COLO668 (cell line): ENCODE measurements at regions not wholly inside any gene's neighbourhood (a gene's known extent, or its start where the extent isn't known, plus 50 kb on each side); places are given as distances from the start of the nearest gene placed in this dataset.

Experiments
- DNase-seq: peaks from one replicate; lab custom pipeline; 2025; ENCODE audit not compliant: unreplicated experiment; lab: John Stamatoyannopoulos, UW

- no peak for DNase-seq
Measured at GRCh38 chr1:218525451-218526197, 180.5 kb downstream of the TGFB2 start.

- no peak for DNase-seq
Measured at GRCh38 chr1:218526198-218526580, 181.1 kb downstream of the TGFB2 start.

- no peak for DNase-seq
Measured at GRCh38 chr1:218527737-218528136, 182.6 kb downstream of the TGFB2 start.

GRCh38 chr1:218529646-218530300 is 184.6 kb downstream of the TGFB2 start:
- no peak for DNase-seq

GRCh38 chr1:218531936-218532335 is 186.8 kb downstream of the TGFB2 start:
- DNase-seq: no peak

GRCh38 chr1:218536296-218536986 is 191.3 kb downstream of the TGFB2 start:
- no peak for DNase-seq

GRCh38 chr1:218537122-218537913 is 192.2 kb downstream of the TGFB2 start:
- no peak for DNase-seq

- DNase-seq: no peak
Measured at GRCh38 chr1:218538341-218538740, 193.2 kb downstream of the TGFB2 start.

GRCh38 chr1:218546314-218546713 is 201.2 kb downstream of the TGFB2 start:
- DNase-seq: no peak

GRCh38 chr1:218547957-218548730 is 203.0 kb downstream of the TGFB2 start:
- no peak for DNase-seq

GRCh38 chr1:218548764-218549163 is 203.6 kb downstream of the TGFB2 start:
- no peak for DNase-seq

GRCh38 chr1:218553197-218553596 is 208.1 kb downstream of the TGFB2 start:
- no peak for DNase-seq

- no peak for DNase-seq
Measured at GRCh38 chr1:218556016-218556415, 210.9 kb downstream of the TGFB2 start.

- DNase-seq: peak; percentile 93
Measured at GRCh38 chr1:218557731-218558130, 212.6 kb downstream of the TGFB2 start.

- no peak for DNase-seq
Measured at GRCh38 chr1:218558271-218558810, 213.2 kb downstream of the TGFB2 start.

- no peak for DNase-seq
Measured at GRCh38 chr1:218565377-218565776, 220.2 kb downstream of the TGFB2 start.

- DNase-seq: no peak
Measured at GRCh38 chr1:218568962-218569550, 223.9 kb downstream of the TGFB2 start.

GRCh38 chr1:218570456-218570855 is 225.3 kb downstream of the TGFB2 start:
- no peak for DNase-seq

- no peak for DNase-seq
Measured at GRCh38 chr1:218571491-218571890, 226.4 kb downstream of the TGFB2 start.

GRCh38 chr1:218572050-218572449 is 226.9 kb downstream of the TGFB2 start:
- DNase-seq: no peak
